Right lung (tissue), 2 donors: ENCODE measurements at regions not wholly inside any gene's neighbourhood (a gene's known extent, or its start where the extent isn't known, plus 50 kb on each side); places are given as distances from the start of the nearest gene placed in this dataset.

ENCODE experiments used
- DNase-seq, 2 donors: peaks; one replicate each; pipeline ENCODE4 v3.0.0-alpha.2; 2013

- no peak for DNase-seq
Observed at GRCh38 chr22:48156603-48157355, 1394.3 kb downstream of the TBC1D22A start.

- no peak for DNase-seq
Observed at GRCh38 chr22:48155446-48155845, 1393.0 kb downstream of the TBC1D22A start.

GRCh38 chr22:48154943-48155240 is 1392.4 kb downstream of the TBC1D22A start:
- DNase-seq = no peak

- no peak for DNase-seq
Observed at GRCh38 chr22:48154169-48154942, 1391.9 kb downstream of the TBC1D22A start.

GRCh38 chr22:48153726-48154125 is 1391.3 kb downstream of the TBC1D22A start:
- DNase-seq = no peak

GRCh38 chr22:48152916-48153315 is 1390.5 kb downstream of the TBC1D22A start:
- no peak for DNase-seq

GRCh38 chr22:48152164-48152775 is 1389.8 kb downstream of the TBC1D22A start:
- no peak for DNase-seq

GRCh38 chr22:48151641-48152040 is 1389.2 kb downstream of the TBC1D22A start:
- DNase-seq = no peak

GRCh38 chr22:48147831-48148230 is 1385.4 kb downstream of the TBC1D22A start:
- no peak for DNase-seq

GRCh38 chr22:48147404-48147803 is 1385.0 kb downstream of the TBC1D22A start:
- DNase-seq = no peak

- DNase-seq = no peak
Observed at GRCh38 chr22:48146426-48146825, 1384.0 kb downstream of the TBC1D22A start.

GRCh38 chr22:48145738-48146137 is 1383.3 kb downstream of the TBC1D22A start:
- DNase-seq = no peak

- DNase-seq = no peak
Observed at GRCh38 chr22:48144318-48144717, 1381.9 kb downstream of the TBC1D22A start.

- no peak for DNase-seq
Observed at GRCh38 chr22:48143856-48144255, 1381.4 kb downstream of the TBC1D22A start.

- DNase-seq = no peak
Observed at GRCh38 chr22:48142388-48142787, 1379.9 kb downstream of the TBC1D22A start.

GRCh38 chr22:48141301-48141700 is 1378.9 kb downstream of the TBC1D22A start:
- no peak for DNase-seq

GRCh38 chr22:48140261-48140813 is 1377.9 kb downstream of the TBC1D22A start:
- no peak for DNase-seq

- DNase-seq = no peak
Observed at GRCh38 chr22:48139776-48140175, 1377.3 kb downstream of the TBC1D22A start.

- DNase-seq = no peak
Observed at GRCh38 chr22:48138855-48139254, 1376.4 kb downstream of the TBC1D22A start.

- no peak for DNase-seq
Observed at GRCh38 chr22:48138427-48138826, 1376.0 kb downstream of the TBC1D22A start.

GRCh38 chr22:48137640-48138039 is 1375.2 kb downstream of the TBC1D22A start:
- DNase-seq = no peak

- DNase-seq = no peak
Observed at GRCh38 chr22:48135592-48135991, 1373.1 kb downstream of the TBC1D22A start.

GRCh38 chr22:48125416-48125815 is 1363.0 kb downstream of the TBC1D22A start:
- no peak for DNase-seq
